ENCODE measurements at regions not wholly inside any gene's neighbourhood (a gene's known extent, or its start where the extent isn't known, plus 50 kb on each side); places are given as distances from the start of the nearest gene placed in this dataset.
"Not testable (repeated sequence)": the region's sequence is repeated elsewhere in the genome, so short reads cannot be mapped to it uniquely, and the experiment has no call there.

GRCh38 chr20:12835999-12836398, 172.8 kb upstream of the SPTLC3 start:
- no peaks in the 10 kb centered on the region for H3K4me1 ChIP-seq (ENCODE audit: insufficient read depth, low read length)
- no peak overlapping the region for H3K27ac ChIP-seq (ENCODE audit: low read depth, low read length)
- no peak overlapping the region for H3K9ac ChIP-seq (ENCODE audit: low read length)
- no peaks in the 10 kb centered on the region for H3K9me3 ChIP-seq (ENCODE audit: low read length)
- no peak overlapping the region for H3K4me3 ChIP-seq (ENCODE audit: low read depth in 1 of 2, low read length in 2 of 2)
- H3K36me3 ChIP-seq (ENCODE audit: insufficient read depth, low read length) = no peaks in the 10 kb centered on the region
- H3K27me3 ChIP-seq (ENCODE audit: control insufficient read depth in 1 of 2, insufficient read depth in 2 of 2, low read length in 2 of 2) = no peaks in the 10 kb centered on the region

- Histone ChIP-seq H3K36me3 (ENCODE audit: insufficient read depth, low read length) (no peaks in the 10 kb centered on the region), H3K4me1 (ENCODE audit: insufficient read depth, low read length) (no peaks in the 10 kb centered on the region), H3K9me3 (ENCODE audit: low read length) (no peaks in the 10 kb centered on the region), H3K27ac (ENCODE audit: low read depth, low read length) (no peak overlapping the region), H3K4me3 (ENCODE audit: low read depth in 1 of 2, low read length in 2 of 2) (no peak overlapping the region), H3K27me3 (ENCODE audit: control insufficient read depth in 1 of 2, insufficient read depth in 2 of 2, low read length in 2 of 2) (no peaks in the 10 kb centered on the region), H3K9ac (ENCODE audit: low read length) (no peak overlapping the region)
Measured at GRCh38 chr20:12837646-12838045, 171.1 kb upstream of the SPTLC3 start.

GRCh38 chr20:12838261-12838866, 170.4 kb upstream of the SPTLC3 start:
- Histone ChIP-seq H3K27me3 (ENCODE audit: control insufficient read depth in 1 of 2, insufficient read depth in 2 of 2, low read length in 2 of 2) (no peaks in the 10 kb centered on the region), H3K9ac (ENCODE audit: low read length) (no peak overlapping the region), H3K36me3 (ENCODE audit: insufficient read depth, low read length) (no peaks in the 10 kb centered on the region), H3K4me1 (ENCODE audit: insufficient read depth, low read length) (no peaks in the 10 kb centered on the region), H3K4me3 (ENCODE audit: low read depth in 1 of 2, low read length in 2 of 2) (no peak overlapping the region), H3K27ac (ENCODE audit: low read depth, low read length) (no peak overlapping the region), H3K9me3 (ENCODE audit: low read length) (no peaks in the 10 kb centered on the region)

GRCh38 chr20:12847872-12848271, 160.9 kb upstream of the SPTLC3 start:
- H3K27me3 ChIP-seq (ENCODE audit: control insufficient read depth in 1 of 2, insufficient read depth in 2 of 2, low read length in 2 of 2) = no peaks in the 10 kb centered on the region
- H3K9ac ChIP-seq (ENCODE audit: low read length) = no peak overlapping the region
- no peaks in the 10 kb centered on the region for H3K9me3 ChIP-seq (ENCODE audit: low read length)
- H3K36me3 ChIP-seq (ENCODE audit: insufficient read depth, low read length) = no peaks in the 10 kb centered on the region
- no peaks in the 10 kb centered on the region for H3K4me1 ChIP-seq (ENCODE audit: insufficient read depth, low read length)
- no peak overlapping the region for H3K27ac ChIP-seq (ENCODE audit: low read depth, low read length)
- H3K4me3 ChIP-seq (ENCODE audit: low read depth in 1 of 2, low read length in 2 of 2) = no peak overlapping the region

- Histone ChIP-seq H3K4me3 (ENCODE audit: low read depth in 1 of 2, low read length in 2 of 2) (no peak overlapping the region), H3K9me3 (ENCODE audit: low read length) (no peaks in the 10 kb centered on the region), H3K36me3 (ENCODE audit: insufficient read depth, low read length) (no peaks in the 10 kb centered on the region), H3K27ac (ENCODE audit: low read depth, low read length) (no peak overlapping the region), H3K27me3 (ENCODE audit: control insufficient read depth in 1 of 2, insufficient read depth in 2 of 2, low read length in 2 of 2) (no peaks in the 10 kb centered on the region), H3K4me1 (ENCODE audit: insufficient read depth, low read length) (no peaks in the 10 kb centered on the region), H3K9ac (ENCODE audit: low read length) (no peak overlapping the region)
Measured at GRCh38 chr20:12849225-12849910, 159.4 kb upstream of the SPTLC3 start.

- H3K4me1 ChIP-seq (ENCODE audit: insufficient read depth, low read length); H3K36me3 ChIP-seq (ENCODE audit: insufficient read depth, low read length); H3K9me3 ChIP-seq (ENCODE audit: low read length); H3K9ac ChIP-seq (ENCODE audit: low read length); H3K27ac ChIP-seq (ENCODE audit: low read depth, low read length); H3K4me3 ChIP-seq (ENCODE audit: low read depth in 1 of 2, low read length in 2 of 2); H3K27me3 ChIP-seq (ENCODE audit: control insufficient read depth in 1 of 2, insufficient read depth in 2 of 2, low read length in 2 of 2): not testable (repeated sequence)
Measured at GRCh38 chr20:12857643-12858042, 151.1 kb upstream of the SPTLC3 start.

GRCh38 chr20:12860619-12861247, 148.0 kb upstream of the SPTLC3 start:
- H3K9ac ChIP-seq (ENCODE audit: low read length) = no peak overlapping the region
- no peaks in the 10 kb centered on the region for H3K36me3 ChIP-seq (ENCODE audit: insufficient read depth, low read length)
- no peaks in the 10 kb centered on the region for H3K27me3 ChIP-seq (ENCODE audit: control insufficient read depth in 1 of 2, insufficient read depth in 2 of 2, low read length in 2 of 2)
- no peaks in the 10 kb centered on the region for H3K9me3 ChIP-seq (ENCODE audit: low read length)
- H3K4me3 ChIP-seq (ENCODE audit: low read depth in 1 of 2, low read length in 2 of 2) = no peak overlapping the region
- H3K27ac ChIP-seq (ENCODE audit: low read depth, low read length) = no peak overlapping the region
- no peaks in the 10 kb centered on the region for H3K4me1 ChIP-seq (ENCODE audit: insufficient read depth, low read length)

- Histone ChIP-seq H3K36me3 (ENCODE audit: insufficient read depth, low read length) (no peaks in the 10 kb centered on the region), H3K4me3 (ENCODE audit: low read depth in 1 of 2, low read length in 2 of 2) (no peak overlapping the region), H3K27me3 (ENCODE audit: control insufficient read depth in 1 of 2, insufficient read depth in 2 of 2, low read length in 2 of 2) (no peaks in the 10 kb centered on the region), H3K27ac (ENCODE audit: low read depth, low read length) (no peak overlapping the region), H3K9me3 (ENCODE audit: low read length) (no peaks in the 10 kb centered on the region), H3K4me1 (ENCODE audit: insufficient read depth, low read length) (no peaks in the 10 kb centered on the region), H3K9ac (ENCODE audit: low read length) (no peak overlapping the region)
Measured at GRCh38 chr20:12869669-12870068, 139.1 kb upstream of the SPTLC3 start.

- Histone ChIP-seq H3K27me3 (ENCODE audit: control insufficient read depth in 1 of 2, insufficient read depth in 2 of 2, low read length in 2 of 2) (no peaks in the 10 kb centered on the region), H3K27ac (ENCODE audit: low read depth, low read length) (no peak overlapping the region), H3K4me3 (ENCODE audit: low read depth in 1 of 2, low read length in 2 of 2) (no peak overlapping the region), H3K9ac (ENCODE audit: low read length) (no peak overlapping the region), H3K9me3 (ENCODE audit: low read length) (no peaks in the 10 kb centered on the region), H3K36me3 (ENCODE audit: insufficient read depth, low read length) (no peaks in the 10 kb centered on the region), H3K4me1 (ENCODE audit: insufficient read depth, low read length) (no peaks in the 10 kb centered on the region)
Measured at GRCh38 chr20:12870588-12870987, 138.2 kb upstream of the SPTLC3 start.

GRCh38 chr20:12874933-12875332, 133.8 kb upstream of the SPTLC3 start:
- Histone ChIP-seq H3K36me3 (ENCODE audit: insufficient read depth, low read length) (no peaks in the 10 kb centered on the region), H3K27ac (ENCODE audit: low read depth, low read length) (no peak overlapping the region), H3K4me3 (ENCODE audit: low read depth in 1 of 2, low read length in 2 of 2) (no peak overlapping the region), H3K9ac (ENCODE audit: low read length) (no peak overlapping the region), H3K9me3 (ENCODE audit: low read length) (no peaks in the 10 kb centered on the region), H3K4me1 (ENCODE audit: insufficient read depth, low read length) (no peaks in the 10 kb centered on the region), H3K27me3 (ENCODE audit: control insufficient read depth in 1 of 2, insufficient read depth in 2 of 2, low read length in 2 of 2) (no peaks in the 10 kb centered on the region)

GRCh38 chr20:12875510-12875909, 133.3 kb upstream of the SPTLC3 start:
- H3K9ac ChIP-seq (ENCODE audit: low read length) = no peak overlapping the region
- no peaks in the 10 kb centered on the region for H3K27me3 ChIP-seq (ENCODE audit: control insufficient read depth in 1 of 2, insufficient read depth in 2 of 2, low read length in 2 of 2)
- H3K36me3 ChIP-seq (ENCODE audit: insufficient read depth, low read length) = no peaks in the 10 kb centered on the region
- H3K4me3 ChIP-seq (ENCODE audit: low read depth in 1 of 2, low read length in 2 of 2) = no peak overlapping the region
- no peaks in the 10 kb centered on the region for H3K4me1 ChIP-seq (ENCODE audit: insufficient read depth, low read length)
- no peak overlapping the region for H3K27ac ChIP-seq (ENCODE audit: low read depth, low read length)
- no peaks in the 10 kb centered on the region for H3K9me3 ChIP-seq (ENCODE audit: low read length)

Measured in muscle layer of colon (tissue), 2 donors.